ENCODE measurements at regions not wholly inside any gene's neighbourhood (a gene's known extent, or its start where the extent isn't known, plus 50 kb on each side); places are given as distances from the start of the nearest gene placed in this dataset.

DNA sequence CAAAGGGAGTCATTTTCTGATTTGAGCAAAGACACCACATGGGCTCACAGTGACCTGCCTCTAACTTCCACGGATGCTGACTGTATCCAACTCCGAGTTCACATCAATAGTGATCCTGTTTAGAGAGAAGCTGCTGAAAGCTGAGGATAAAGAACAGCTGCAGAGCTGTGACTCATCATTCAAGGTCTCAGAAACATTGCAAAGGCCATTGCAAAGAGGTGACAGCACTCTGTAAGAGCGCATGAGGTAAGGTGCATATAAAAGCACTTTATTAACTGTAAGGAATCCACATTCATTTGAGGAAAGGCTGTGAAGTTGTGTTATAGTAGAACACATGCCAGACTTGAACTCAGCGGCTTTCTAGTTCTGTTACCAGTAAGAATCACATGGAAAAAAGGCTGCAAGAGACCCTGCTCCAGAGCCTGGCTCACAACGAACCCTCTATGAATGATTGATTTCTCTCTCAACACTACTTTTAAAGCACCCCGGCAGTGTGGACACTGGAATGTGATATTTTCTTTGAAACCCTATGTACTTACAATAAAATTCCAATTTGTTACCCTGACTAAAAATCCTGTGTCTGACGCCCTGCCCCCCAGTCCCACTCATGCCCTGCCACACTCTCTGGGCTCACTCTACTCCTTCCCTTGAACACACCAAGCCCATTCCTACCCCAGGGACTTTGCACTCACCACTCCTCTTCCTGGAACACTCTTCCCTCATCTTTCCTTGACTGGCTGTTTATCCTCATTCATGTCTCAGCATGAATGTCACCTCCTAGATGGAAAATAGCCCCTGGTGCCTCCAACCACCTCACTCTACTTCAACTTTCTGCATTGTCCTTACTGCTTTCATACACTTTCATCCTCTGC lies 111.2 kb downstream of the LSM3 start:
- DNase-seq (ENCODE audit: low spot score) = peak; percentile 82
- H3K9me2 ChIP-seq (replicated peaks; ENCODE audit: insufficient read depth) = no peaks in the 10 kb centered on the region
- no peaks in the 10 kb centered on the region for H3K27me3 ChIP-seq
- no peak overlapping the region for H3K4me3 ChIP-seq
- 26% methylated on average over 7 of the region's 7 CpGs for whole genome bisulfite sequencing (ENCODE audit: low lambda C conversion rate, missing lambda C conversion rate)
- no peaks in the 10 kb centered on the region for H4K20me1 ChIP-seq (ENCODE audit: insufficient read depth, poor library complexity, severe bottlenecking)
- peak overlapping the region; percentile 30 for H3K4me2 ChIP-seq
- no peaks in the 10 kb centered on the region for H3K79me2 ChIP-seq
- H3K4me1 ChIP-seq (ENCODE audit: insufficient read depth) = peaks cover 35% of the 10 kb centered on the region
- H2AFZ ChIP-seq = no peak overlapping the region
- TF ChIP-seq, protein P1, sequence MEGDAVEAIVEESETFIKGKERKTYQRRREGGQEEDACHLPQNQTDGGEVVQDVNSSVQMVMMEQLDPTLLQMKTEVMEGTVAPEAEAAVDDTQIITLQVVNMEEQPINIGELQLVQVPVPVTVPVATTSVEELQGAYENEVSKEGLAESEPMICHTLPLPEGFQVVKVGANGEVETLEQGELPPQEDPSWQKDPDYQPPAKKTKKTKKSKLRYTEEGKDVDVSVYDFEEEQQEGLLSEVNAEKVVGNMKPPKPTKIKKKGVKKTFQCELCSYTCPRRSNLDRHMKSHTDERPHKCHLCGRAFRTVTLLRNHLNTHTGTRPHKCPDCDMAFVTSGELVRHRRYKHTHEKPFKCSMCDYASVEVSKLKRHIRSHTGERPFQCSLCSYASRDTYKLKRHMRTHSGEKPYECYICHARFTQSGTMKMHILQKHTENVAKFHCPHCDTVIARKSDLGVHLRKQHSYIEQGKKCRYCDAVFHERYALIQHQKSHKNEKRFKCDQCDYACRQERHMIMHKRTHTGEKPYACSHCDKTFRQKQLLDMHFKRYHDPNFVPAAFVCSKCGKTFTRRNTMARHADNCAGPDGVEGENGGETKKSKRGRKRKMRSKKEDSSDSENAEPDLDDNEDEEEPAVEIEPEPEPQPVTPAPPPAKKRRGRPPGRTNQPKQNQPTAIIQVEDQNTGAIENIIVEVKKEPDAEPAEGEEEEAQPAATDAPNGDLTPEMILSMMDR (IDR thresholded peaks at IDR 0.05; ENCODE audit: poor library complexity) = no peak
- TF ChIP-seq EZH2phosphoT487 (IDR thresholded peaks at IDR 0.05; ENCODE audit: low read depth, severe bottlenecking, unreplicated experiment) = no peak
- no peak for TF ChIP-seq EZH2 (IDR thresholded peaks at IDR 0.05; ENCODE audit: borderline replicate concordance)
- peak overlapping the region; percentile 89 for H3K27ac ChIP-seq
- no peaks in the 10 kb centered on the region for H3K36me3 ChIP-seq (replicated peaks; ENCODE audit: insufficient read depth, low read depth)
- H3K9me3 ChIP-seq (ENCODE audit: low read depth) = no peaks in the 10 kb centered on the region

DNA sequence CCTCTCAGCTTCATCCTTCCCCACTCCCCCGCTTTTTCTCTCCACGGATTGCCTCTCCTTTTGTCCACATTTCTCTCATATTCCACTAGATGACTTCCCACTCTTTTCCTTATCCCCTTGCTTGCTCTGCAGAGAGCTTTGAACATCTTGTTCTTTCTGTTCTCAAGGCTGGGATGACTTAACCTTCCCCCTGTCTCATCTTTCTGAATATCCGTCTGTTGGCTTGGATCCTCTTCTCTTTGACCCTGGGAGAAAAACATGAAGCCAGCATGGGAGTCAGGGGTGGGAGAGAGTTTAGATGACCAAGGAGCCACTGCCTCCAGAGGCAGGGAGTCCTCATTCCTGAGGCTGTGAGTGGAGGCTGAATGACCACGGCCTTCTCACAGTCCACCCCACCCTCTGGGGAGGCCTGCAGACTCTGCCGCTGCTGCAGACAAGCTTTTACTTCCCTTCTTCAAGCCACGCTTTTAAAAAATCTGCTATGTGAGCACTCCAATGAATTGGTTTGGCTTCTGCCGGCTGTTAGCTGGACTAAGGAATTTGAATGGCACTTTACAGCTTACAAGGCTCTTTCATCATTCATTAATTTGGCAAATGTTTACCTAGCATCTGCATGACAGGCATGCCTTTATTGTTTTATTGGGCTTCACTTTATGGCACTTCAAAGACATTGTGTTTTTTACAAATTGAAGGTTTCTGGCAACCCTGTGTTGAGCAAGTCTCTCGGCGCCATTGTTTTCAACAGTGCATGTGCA lies 111.6 kb upstream of the SLC6A6 start:
- no peaks in the 10 kb centered on the region for H3K79me2 ChIP-seq
- peaks cover 31% of the 10 kb centered on the region for H3K4me1 ChIP-seq (ENCODE audit: insufficient read depth)

DNA sequence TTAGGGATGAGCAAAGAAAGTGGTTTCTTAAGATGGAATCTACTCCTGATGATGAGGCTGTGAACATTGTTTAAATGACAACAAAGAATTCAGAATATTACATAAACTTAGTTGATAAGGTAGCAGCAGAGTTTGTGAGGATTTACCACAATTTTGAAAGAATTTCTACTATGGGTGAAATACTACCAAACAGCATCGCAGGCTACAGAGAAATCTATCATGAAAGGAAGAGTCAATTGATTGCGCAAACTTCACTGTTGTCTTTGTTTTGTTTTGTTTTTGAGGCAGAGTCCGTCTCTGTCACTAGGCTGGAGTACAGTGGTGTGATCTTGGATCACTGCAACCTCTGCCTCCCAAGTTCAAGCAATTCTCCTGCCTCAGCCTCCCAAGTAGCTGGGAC lies 107.4 kb upstream of the SLC6A6 start:
- WGBS (ENCODE audit: low lambda C conversion rate, missing lambda C conversion rate) = 95% methylated on average over 3 of the region's 3 CpGs

More for the DNA sequence above, 111.6 kb upstream of the SLC6A6 start:
- no peaks in the 10 kb centered on the region for H4K20me1 ChIP-seq (ENCODE audit: insufficient read depth, poor library complexity, severe bottlenecking)
- TF ChIP-seq, protein P1 (IDR thresholded peaks at IDR 0.05; ENCODE audit: poor library complexity) = no peak
- TF ChIP-seq EZH2phosphoT487 (IDR thresholded peaks at IDR 0.05; ENCODE audit: low read depth, severe bottlenecking, unreplicated experiment) (no peak), EZH2 (IDR thresholded peaks at IDR 0.05; ENCODE audit: borderline replicate concordance) (no peak)
- no peaks in the 10 kb centered on the region for H3K27me3 ChIP-seq
- no peaks in the 10 kb centered on the region for H3K36me3 ChIP-seq (replicated peaks; ENCODE audit: insufficient read depth, low read depth)
- peak overlapping the region; percentile 89 for H3K27ac ChIP-seq
- 39% methylated on average over 9 of the region's 9 CpGs for WGBS (ENCODE audit: low lambda C conversion rate, missing lambda C conversion rate)
- H3K4me2 ChIP-seq = peak overlapping the region; percentile 30
- no peak overlapping the region for H2AFZ ChIP-seq
- H3K4me3 ChIP-seq = no peak overlapping the region
- no peaks in the 10 kb centered on the region for H3K9me3 ChIP-seq (ENCODE audit: low read depth)
- H3K9me2 ChIP-seq (replicated peaks; ENCODE audit: insufficient read depth) = no peaks in the 10 kb centered on the region
- DNase-seq (ENCODE audit: low spot score) = peak; percentile 69

More for the DNA sequence above, 107.4 kb upstream of the SLC6A6 start:
- no peaks in the 10 kb centered on the region for H3K9me2 ChIP-seq (replicated peaks; ENCODE audit: insufficient read depth)
- H2AFZ ChIP-seq = no peak overlapping the region
- H3K9me3 ChIP-seq (ENCODE audit: low read depth) = no peaks in the 10 kb centered on the region
- no peaks in the 10 kb centered on the region for H4K20me1 ChIP-seq (ENCODE audit: insufficient read depth, poor library complexity, severe bottlenecking)
- H3K27me3 ChIP-seq = no peaks in the 10 kb centered on the region
- peaks cover 24% of the 10 kb centered on the region for H3K4me1 ChIP-seq (ENCODE audit: insufficient read depth)
- H3K4me2 ChIP-seq = no peak overlapping the region
- DNase-seq (ENCODE audit: low spot score) = no peak
- no peak for TF ChIP-seq EZH2phosphoT487 (IDR thresholded peaks at IDR 0.05; ENCODE audit: low read depth, severe bottlenecking, unreplicated experiment)
- TF ChIP-seq, protein P1 (IDR thresholded peaks at IDR 0.05; ENCODE audit: poor library complexity) = no peak
- TF ChIP-seq EZH2 (IDR thresholded peaks at IDR 0.05; ENCODE audit: borderline replicate concordance) = no peak
- no peak overlapping the region for H3K4me3 ChIP-seq
- peak overlapping the region; percentile 82 for H3K27ac ChIP-seq
- no peaks in the 10 kb centered on the region for H3K36me3 ChIP-seq (replicated peaks; ENCODE audit: insufficient read depth, low read depth)
- H3K79me2 ChIP-seq = no peaks in the 10 kb centered on the region
